ENCODE measurements at regions not wholly inside any gene's neighbourhood (a gene's known extent, or its start where the extent isn't known, plus 50 kb on each side); places are given as distances from the start of the nearest gene placed in this dataset.

DNA sequence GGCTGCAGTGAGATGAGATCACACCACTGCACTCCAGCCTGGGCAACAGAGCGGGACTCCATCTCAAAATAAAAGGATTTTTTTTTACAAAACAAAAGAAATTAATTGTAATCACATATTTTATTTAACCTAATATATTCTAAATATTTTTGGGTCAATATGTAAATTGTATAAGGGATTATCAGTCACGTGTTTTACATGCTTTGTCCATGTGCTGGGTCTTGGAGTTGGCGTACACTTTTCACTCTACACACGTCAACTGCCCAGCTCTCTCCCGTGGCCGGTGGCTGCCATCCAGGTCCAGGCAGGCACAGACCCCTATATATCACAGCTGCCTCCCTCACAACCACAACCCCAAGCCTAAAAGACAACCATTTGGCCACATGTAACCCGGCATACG is 68.1 kb downstream of the RBFOX3 start:
- no peaks in the 10 kb centered on the region for H4K20me1 ChIP-seq (ENCODE audit: insufficient read depth)
- H3K9me2 ChIP-seq (ENCODE audit: insufficient read depth) = no peaks in the 10 kb centered on the region
- RAD21 ChIA-PET (ENCODE audit: low non-redundant PET in 1 of 2, low total read pairs in 2 of 2, uncharacterized antibody in 2 of 2, unreplicated experiment in 2 of 2) = no interaction called here
- H3K27me3 ChIP-seq (ENCODE audit: insufficient read depth, low read length) = peaks cover 32% of the 10 kb centered on the region
- H3K27ac ChIP-seq (ENCODE audit: low read depth, low read length) = no peak overlapping the region
- H3K4me1 ChIP-seq (ENCODE audit: control insufficient read depth in 1 of 2, insufficient read depth in 2 of 2, low read length in 2 of 2) = no peaks in the 10 kb centered on the region
- ATAC-seq (no peak), DNase-seq (ENCODE audit: low read depth, low spot score) (no peak)
- POLR2A ChIA-PET = no interaction called here
- intact Hi-C loops (cut with micrococcal nuclease) = no loop called here
- TF ChIP-seq CBX3 (IDR thresholded peaks at IDR 0.05; ENCODE audit: low read depth) = no peak
- no peak for TF ChIP-seq SRF (IDR thresholded peaks at IDR 0.05; ENCODE audit: low read depth)
- TF ChIP-seq POLR2AphosphoS5 (IDR thresholded peaks at IDR 0.05; ENCODE audit: low read depth, low read length) = no peak
- no peak for TF ChIP-seq ELF1 (IDR thresholded peaks at IDR 0.05; ENCODE audit: borderline replicate concordance, low read depth)
- TF ChIP-seq EZH2phosphoT487 (IDR thresholded peaks at IDR 0.05; ENCODE audit: borderline replicate concordance) = no peak
- no peak for TF ChIP-seq EZH2 (IDR thresholded peaks at IDR 0.05)
- TF ChIP-seq CEBPB (IDR thresholded peaks at IDR 0.05; ENCODE audit: low read depth) = no peak
- no peak for TF ChIP-seq EGR1 (IDR thresholded peaks at IDR 0.05; ENCODE audit: low read depth)
- TF ChIP-seq, protein P1, sequence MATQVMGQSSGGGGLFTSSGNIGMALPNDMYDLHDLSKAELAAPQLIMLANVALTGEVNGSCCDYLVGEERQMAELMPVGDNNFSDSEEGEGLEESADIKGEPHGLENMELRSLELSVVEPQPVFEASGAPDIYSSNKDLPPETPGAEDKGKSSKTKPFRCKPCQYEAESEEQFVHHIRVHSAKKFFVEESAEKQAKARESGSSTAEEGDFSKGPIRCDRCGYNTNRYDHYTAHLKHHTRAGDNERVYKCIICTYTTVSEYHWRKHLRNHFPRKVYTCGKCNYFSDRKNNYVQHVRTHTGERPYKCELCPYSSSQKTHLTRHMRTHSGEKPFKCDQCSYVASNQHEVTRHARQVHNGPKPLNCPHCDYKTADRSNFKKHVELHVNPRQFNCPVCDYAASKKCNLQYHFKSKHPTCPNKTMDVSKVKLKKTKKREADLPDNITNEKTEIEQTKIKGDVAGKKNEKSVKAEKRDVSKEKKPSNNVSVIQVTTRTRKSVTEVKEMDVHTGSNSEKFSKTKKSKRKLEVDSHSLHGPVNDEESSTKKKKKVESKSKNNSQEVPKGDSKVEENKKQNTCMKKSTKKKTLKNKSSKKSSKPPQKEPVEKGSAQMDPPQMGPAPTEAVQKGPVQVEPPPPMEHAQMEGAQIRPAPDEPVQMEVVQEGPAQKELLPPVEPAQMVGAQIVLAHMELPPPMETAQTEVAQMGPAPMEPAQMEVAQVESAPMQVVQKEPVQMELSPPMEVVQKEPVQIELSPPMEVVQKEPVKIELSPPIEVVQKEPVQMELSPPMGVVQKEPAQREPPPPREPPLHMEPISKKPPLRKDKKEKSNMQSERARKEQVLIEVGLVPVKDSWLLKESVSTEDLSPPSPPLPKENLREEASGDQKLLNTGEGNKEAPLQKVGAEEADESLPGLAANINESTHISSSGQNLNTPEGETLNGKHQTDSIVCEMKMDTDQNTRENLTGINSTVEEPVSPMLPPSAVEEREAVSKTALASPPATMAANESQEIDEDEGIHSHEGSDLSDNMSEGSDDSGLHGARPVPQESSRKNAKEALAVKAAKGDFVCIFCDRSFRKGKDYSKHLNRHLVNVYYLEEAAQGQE (IDR thresholded peaks at IDR 0.05; ENCODE audit: low read depth) = no peak
- no peak for TF ChIP-seq ZFX (IDR thresholded peaks at IDR 0.05)
- no peak for TF ChIP-seq TCF7L2 (IDR thresholded peaks at IDR 0.05; ENCODE audit: borderline replicate concordance, extremely low read depth, insufficient read depth, insufficient read length)
- TF ChIP-seq, protein P2, sequence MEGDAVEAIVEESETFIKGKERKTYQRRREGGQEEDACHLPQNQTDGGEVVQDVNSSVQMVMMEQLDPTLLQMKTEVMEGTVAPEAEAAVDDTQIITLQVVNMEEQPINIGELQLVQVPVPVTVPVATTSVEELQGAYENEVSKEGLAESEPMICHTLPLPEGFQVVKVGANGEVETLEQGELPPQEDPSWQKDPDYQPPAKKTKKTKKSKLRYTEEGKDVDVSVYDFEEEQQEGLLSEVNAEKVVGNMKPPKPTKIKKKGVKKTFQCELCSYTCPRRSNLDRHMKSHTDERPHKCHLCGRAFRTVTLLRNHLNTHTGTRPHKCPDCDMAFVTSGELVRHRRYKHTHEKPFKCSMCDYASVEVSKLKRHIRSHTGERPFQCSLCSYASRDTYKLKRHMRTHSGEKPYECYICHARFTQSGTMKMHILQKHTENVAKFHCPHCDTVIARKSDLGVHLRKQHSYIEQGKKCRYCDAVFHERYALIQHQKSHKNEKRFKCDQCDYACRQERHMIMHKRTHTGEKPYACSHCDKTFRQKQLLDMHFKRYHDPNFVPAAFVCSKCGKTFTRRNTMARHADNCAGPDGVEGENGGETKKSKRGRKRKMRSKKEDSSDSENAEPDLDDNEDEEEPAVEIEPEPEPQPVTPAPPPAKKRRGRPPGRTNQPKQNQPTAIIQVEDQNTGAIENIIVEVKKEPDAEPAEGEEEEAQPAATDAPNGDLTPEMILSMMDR (IDR thresholded peaks at IDR 0.05 in 2 of 3, conservative IDR thresholded peaks at IDR 0.05 in 1 of 3; ENCODE audit: borderline replicate concordance in 1 of 3, insufficient read depth in 1 of 3, low read depth in 2 of 3, low read length in 2 of 3) = no peak
- no peak for TF ChIP-seq SIN3A (IDR thresholded peaks at IDR 0.05; ENCODE audit: low read depth)
- TF ChIP-seq, protein P3, sequence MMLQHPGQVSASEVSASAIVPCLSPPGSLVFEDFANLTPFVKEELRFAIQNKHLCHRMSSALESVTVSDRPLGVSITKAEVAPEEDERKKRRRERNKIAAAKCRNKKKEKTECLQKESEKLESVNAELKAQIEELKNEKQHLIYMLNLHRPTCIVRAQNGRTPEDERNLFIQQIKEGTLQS (IDR thresholded peaks at IDR 0.05) = no peak
- no peak for TF ChIP-seq JUND (IDR thresholded peaks at IDR 0.05)
- no peaks in the 10 kb centered on the region for H3K9me3 ChIP-seq (ENCODE audit: control insufficient read depth in 1 of 2, insufficient read depth in 1 of 2, low read depth in 1 of 2, low read length in 2 of 2)
- no peaks in the 10 kb centered on the region for H3K36me3 ChIP-seq (ENCODE audit: control insufficient read depth in 1 of 2, insufficient read depth in 2 of 2, low read length in 2 of 2)
- CTCF ChIA-PET = no interaction called here
- H2AFZ ChIP-seq (ENCODE audit: low read depth, low read length, poor library complexity, severe bottlenecking) = no peak overlapping the region
- no peak overlapping the region for H3K4me3 ChIP-seq (replicated peaks in 1 of 2; ENCODE audit: low read depth in 1 of 2, low read length in 2 of 2)
- H3K9ac ChIP-seq (ENCODE audit: low read length) = no peak overlapping the region
- no TSS peak for BruUV-seq (replicated peaks)
- no peaks in the 10 kb centered on the region for H3K79me2 ChIP-seq (ENCODE audit: insufficient read depth, low read length)
- H3K4me2 ChIP-seq (ENCODE audit: low read length) = no peak overlapping the region
